ENCODE measurements at regions not wholly inside any gene's neighbourhood (a gene's known extent, or its start where the extent isn't known, plus 50 kb on each side); places are given as distances from the start of the nearest gene placed in this dataset.

DNA sequence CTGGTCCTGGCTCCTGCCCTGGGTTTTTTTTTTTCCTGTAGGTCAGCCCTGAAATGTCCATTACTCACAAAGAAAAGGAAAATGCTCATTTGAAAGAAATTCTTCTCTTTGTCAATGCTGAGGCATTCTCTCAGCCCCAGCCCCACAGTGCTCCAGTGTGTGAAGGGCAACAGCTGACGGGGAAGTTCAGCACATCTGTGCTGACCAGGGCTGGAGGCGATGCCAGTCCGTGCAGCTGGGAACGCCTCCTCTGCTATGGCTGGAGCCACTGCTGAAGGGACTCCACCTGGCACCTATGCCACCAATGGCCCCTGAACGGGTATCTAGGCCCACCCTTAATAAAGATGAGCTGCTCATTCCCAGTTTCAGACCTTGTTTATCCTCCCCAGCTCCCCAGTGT, 71.9 kb upstream of the SLCO4A1 start:
- ChIA-PET POLR2A (no interaction called here), CTCF (ENCODE audit: low intra/inter-chr PET ratio, low total read pairs) (no interaction called here)
- WGBS (ENCODE audit: low lambda C conversion rate) = 3% methylated on average over 5 of the region's 5 CpGs
- H3K9ac ChIP-seq (ENCODE audit: insufficient read depth, low read depth, low read length) = no peak overlapping the region
- H3K4me1 ChIP-seq (ENCODE audit: insufficient read depth, low read length) = no peaks in the 10 kb centered on the region
- no peak for TF ChIP-seq ZNF558 (CRISPR knock-in tag; IDR thresholded peaks at IDR 0.05; ENCODE audit: borderline replicate concordance)
- TF ChIP-seq DNMT3B (CRISPR knock-in tag; conservative IDR thresholded peaks at IDR 0.05) = no peak
- H3K9me3 ChIP-seq (ENCODE audit: low read length) = no peaks in the 10 kb centered on the region
- H2AFZ ChIP-seq (ENCODE audit: low read length) = no peak overlapping the region
- FAIRE-seq (no peak), DNase-seq (ENCODE audit: low spot score) (no peak), ATAC-seq (no peak)
- no peak overlapping the region for H3K4me2 ChIP-seq (ENCODE audit: low read depth, low read length)
- H3K4me3 ChIP-seq (replicated peaks in 1 of 3; ENCODE audit: insufficient read depth in 1 of 3, low read depth in 2 of 3, low read length in 3 of 3) = no peak overlapping the region
- no peak overlapping the region for H3K27ac ChIP-seq (ENCODE audit: extremely low read length, insufficient read depth, low read length)
- intact Hi-C loops (cut with micrococcal nuclease; ENCODE audit: unreplicated experiment) = no loop called here
- BruUV-seq (replicated peaks) = no TSS peak
- in situ Hi-C loops (cut with HindIII; ENCODE audit: extremely low pct_ligation_motif_present, low pct_unique_long_range_greater_than_20kb) = no loop called here
- peaks cover 16 to 87% of the 10 kb centered on the region in 2 experiments; a peak in 4 of 5 replicates for H3K27me3 ChIP-seq (ENCODE audit: control insufficient read depth in 1 of 2, insufficient read depth in 2 of 2, low read length in 2 of 2)
- H3K36me3 ChIP-seq (replicated peaks in 1 of 2; ENCODE audit: control insufficient read depth in 1 of 2, insufficient read depth in 2 of 2, low read length in 2 of 2) = no peaks in the 10 kb centered on the region
- no peaks in the 10 kb centered on the region; the same call in 1 of the 2 replicates for H4K20me1 ChIP-seq (ENCODE audit: insufficient read depth, low read length)
- H3K79me2 ChIP-seq (ENCODE audit: insufficient read depth, low read length) = no peaks in the 10 kb centered on the region

DNA sequence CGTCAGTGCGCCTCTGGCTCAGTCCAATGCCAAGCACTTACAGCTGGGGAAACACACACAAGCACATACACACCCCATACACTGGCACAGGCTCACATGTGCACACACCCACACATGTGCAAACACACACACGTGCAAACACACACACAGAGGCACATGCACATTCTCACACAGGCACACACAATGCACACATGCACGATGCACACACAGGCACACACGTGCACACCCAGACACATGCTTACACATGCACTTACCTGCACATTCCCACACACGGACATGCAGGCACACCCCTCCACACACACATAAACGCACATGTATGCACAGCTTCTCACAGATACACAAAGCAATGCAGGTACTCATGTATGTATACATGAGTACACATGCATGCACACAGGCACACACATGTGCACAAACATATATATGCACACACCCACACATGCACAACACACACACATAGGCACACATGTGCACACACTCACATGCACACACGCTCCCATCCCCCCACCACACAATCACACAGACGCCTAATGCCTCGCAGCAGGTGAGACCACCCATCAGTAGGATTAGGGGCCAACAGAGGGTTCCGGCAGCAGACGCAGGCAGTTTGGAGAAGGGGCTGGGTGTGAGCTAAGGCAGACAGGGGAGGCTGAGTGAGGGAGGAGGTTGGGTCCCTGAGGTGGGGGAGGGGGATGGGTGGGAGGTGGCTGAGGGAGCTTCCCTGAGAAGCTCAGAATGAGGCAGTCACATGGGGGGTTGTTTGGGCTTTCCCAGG, 71.2 kb upstream of the SLCO4A1 start:
- Histone ChIP-seq H3K9me3 (ENCODE audit: low read length) (no peaks in the 10 kb centered on the region), H3K4me1 (ENCODE audit: insufficient read depth, low read length) (no peaks in the 10 kb centered on the region), H3K79me2 (ENCODE audit: insufficient read depth, low read length) (no peaks in the 10 kb centered on the region), H4K20me1 (ENCODE audit: insufficient read depth, low read length) (no peaks in the 10 kb centered on the region; the same call in 1 of the 2 replicates), H3K4me2 (ENCODE audit: low read depth, low read length) (no peak overlapping the region), H3K4me3 (replicated peaks in 1 of 3; ENCODE audit: insufficient read depth in 1 of 3, low read depth in 2 of 3, low read length in 3 of 3) (no peak overlapping the region), H2AFZ (ENCODE audit: low read length) (no peak overlapping the region), H3K27me3 (ENCODE audit: control insufficient read depth in 1 of 2, insufficient read depth in 2 of 2, low read length in 2 of 2) (peaks cover 16 to 87% of the 10 kb centered on the region in 2 experiments; a peak in 4 of 5 replicates), H3K27ac (ENCODE audit: extremely low read length, insufficient read depth, low read length) (no peak overlapping the region), H3K9ac (ENCODE audit: insufficient read depth, low read depth, low read length) (no peak overlapping the region), H3K36me3 (replicated peaks in 1 of 2; ENCODE audit: control insufficient read depth in 1 of 2, insufficient read depth in 2 of 2, low read length in 2 of 2) (no peaks in the 10 kb centered on the region)
- in situ Hi-C loops (cut with HindIII; ENCODE audit: extremely low pct_ligation_motif_present, low pct_unique_long_range_greater_than_20kb) = no loop called here
- ChIA-PET POLR2A (no interaction called here), CTCF (ENCODE audit: low intra/inter-chr PET ratio, low total read pairs) (no interaction called here)
- DNase-seq (ENCODE audit: low spot score) = no peak
- 28% methylated on average over 12 of the region's 12 CpGs for WGBS (ENCODE audit: low lambda C conversion rate)
- BruUV-seq (replicated peaks) = no TSS peak
- FAIRE-seq = no peak
- intact Hi-C loops (cut with micrococcal nuclease; ENCODE audit: unreplicated experiment) = no loop called here
- ATAC-seq = no peak
- TF ChIP-seq SRF (IDR thresholded peaks at IDR 0.05; ENCODE audit: low read depth, low read length) (no peak), NAIF1 (CRISPR knock-in tag; IDR thresholded peaks at IDR 0.05; ENCODE audit: borderline replicate concordance) (no peak), U2AF1 (optimal IDR thresholded peaks at IDR 0.05; ENCODE audit: low read depth, low read length) (no peak), MLLT10 (CRISPR knock-in tag; IDR thresholded peaks at IDR 0.05) (no peak), ZNF383 (CRISPR knock-in tag; IDR thresholded peaks at IDR 0.05; ENCODE audit: borderline replicate concordance) (no peak), TCF12 (IDR thresholded peaks at IDR 0.05) (no peak), TCF12 (CRISPR knock-in tag; IDR thresholded peaks at IDR 0.05) (no peak), YEATS4 (CRISPR knock-in tag; IDR thresholded peaks at IDR 0.05; ENCODE audit: borderline replicate concordance) (no peak), NR2F1 (CRISPR knock-in tag; IDR thresholded peaks at IDR 0.05) (no peak)
- TF ChIP-seq, protein P1, sequence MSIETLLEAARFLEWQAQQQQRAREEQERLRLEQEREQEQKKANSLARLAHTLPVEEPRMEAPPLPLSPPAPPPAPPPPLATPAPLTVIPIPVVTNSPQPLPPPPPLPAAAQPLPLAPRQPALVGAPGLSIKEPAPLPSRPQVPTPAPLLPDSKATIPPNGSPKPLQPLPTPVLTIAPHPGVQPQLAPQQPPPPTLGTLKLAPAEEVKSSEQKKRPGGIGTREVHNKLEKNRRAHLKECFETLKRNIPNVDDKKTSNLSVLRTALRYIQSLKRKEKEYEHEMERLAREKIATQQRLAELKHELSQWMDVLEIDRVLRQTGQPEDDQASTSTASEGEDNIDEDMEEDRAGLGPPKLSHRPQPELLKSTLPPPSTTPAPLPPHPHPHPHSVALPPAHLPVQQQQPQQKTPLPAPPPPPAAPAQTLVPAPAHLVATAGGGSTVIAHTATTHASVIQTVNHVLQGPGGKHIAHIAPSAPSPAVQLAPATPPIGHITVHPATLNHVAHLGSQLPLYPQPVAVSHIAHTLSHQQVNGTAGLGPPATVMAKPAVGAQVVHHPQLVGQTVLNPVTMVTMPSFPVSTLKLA (IDR thresholded peaks at IDR 0.05) = peak; percentile 100

Data from HepG2 (cell line).